ENCODE measurements at regions not wholly inside any gene's neighbourhood (a gene's known extent, or its start where the extent isn't known, plus 50 kb on each side); places are given as distances from the start of the nearest gene placed in this dataset.
A peak's percentile ranks its signal among the peaks of the same experiment; 100 is the strongest.

DNA sequence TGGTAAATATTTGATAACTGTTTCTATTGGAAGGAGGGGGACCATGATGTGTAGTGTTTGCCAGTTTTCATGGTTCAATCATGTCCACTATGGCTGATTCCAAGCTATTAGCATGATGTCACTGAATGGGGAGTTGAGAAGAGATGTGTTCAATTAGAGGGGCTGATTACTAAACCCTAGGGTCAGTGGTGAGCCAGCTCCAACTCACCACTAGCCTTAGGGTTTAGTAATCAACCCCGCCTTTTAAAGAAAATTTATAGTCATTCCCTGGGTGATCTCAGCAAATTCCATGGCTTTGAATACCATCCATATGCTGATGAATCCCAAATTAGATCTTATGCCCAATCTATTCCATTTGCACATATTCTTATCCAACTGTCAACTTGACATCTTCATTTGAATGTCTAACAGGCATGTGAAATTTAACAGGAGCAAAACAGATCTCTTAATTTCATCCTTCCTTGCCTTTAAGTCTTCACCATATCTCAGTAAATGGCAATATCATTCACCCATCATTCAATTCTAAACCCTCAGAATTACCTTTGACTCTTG lies 98.8 kb downstream of the GCNT1 start:
- H3K4me1 Mint-ChIP-seq, result no peaks in the 10 kb centered on the region
- H3K4me3 Mint-ChIP-seq, result no peak overlapping the region
- H3K27me3 Mint-ChIP-seq (ENCODE audit: low read depth), result no peaks in the 10 kb centered on the region
- H3K9me3 Mint-ChIP-seq, result no peaks in the 10 kb centered on the region
- no peak overlapping the region for H3K27ac Mint-ChIP-seq
- TF ChIP-seq, protein P1, sequence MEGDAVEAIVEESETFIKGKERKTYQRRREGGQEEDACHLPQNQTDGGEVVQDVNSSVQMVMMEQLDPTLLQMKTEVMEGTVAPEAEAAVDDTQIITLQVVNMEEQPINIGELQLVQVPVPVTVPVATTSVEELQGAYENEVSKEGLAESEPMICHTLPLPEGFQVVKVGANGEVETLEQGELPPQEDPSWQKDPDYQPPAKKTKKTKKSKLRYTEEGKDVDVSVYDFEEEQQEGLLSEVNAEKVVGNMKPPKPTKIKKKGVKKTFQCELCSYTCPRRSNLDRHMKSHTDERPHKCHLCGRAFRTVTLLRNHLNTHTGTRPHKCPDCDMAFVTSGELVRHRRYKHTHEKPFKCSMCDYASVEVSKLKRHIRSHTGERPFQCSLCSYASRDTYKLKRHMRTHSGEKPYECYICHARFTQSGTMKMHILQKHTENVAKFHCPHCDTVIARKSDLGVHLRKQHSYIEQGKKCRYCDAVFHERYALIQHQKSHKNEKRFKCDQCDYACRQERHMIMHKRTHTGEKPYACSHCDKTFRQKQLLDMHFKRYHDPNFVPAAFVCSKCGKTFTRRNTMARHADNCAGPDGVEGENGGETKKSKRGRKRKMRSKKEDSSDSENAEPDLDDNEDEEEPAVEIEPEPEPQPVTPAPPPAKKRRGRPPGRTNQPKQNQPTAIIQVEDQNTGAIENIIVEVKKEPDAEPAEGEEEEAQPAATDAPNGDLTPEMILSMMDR (IDR thresholded peaks at IDR 0.05; ENCODE audit: unreplicated experiment in 3 of 3), result no peak
- H3K36me3 Mint-ChIP-seq (ENCODE audit: low read depth), result no peaks in the 10 kb centered on the region

DNA sequence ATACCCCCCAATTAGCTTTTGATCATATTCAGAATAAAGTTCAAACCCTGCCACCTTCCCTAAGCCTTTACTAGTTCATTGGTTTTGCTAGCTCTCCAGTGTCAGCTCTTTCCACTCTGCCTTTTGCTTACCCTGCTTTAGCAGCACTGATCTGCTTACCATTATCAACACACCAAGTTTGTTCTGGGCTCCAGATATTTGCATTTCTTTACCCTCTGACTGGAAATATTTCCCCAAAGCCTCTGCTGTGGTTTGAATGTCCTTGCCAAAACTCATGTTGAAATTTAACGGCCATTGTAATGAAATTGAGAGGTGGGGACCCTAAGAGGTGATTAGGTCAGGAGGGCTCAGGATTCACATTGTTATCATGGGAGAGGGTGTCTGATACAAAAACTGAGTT lies 99.5 kb downstream of the GCNT1 start:
- Mint-ChIP-seq H3K4me1 (no peaks in the 10 kb centered on the region), H3K27ac (no peak overlapping the region), H3K9me3 (no peaks in the 10 kb centered on the region), H3K27me3 (ENCODE audit: low read depth) (no peaks in the 10 kb centered on the region), H3K36me3 (ENCODE audit: low read depth) (no peaks in the 10 kb centered on the region), H3K4me3 (no peak overlapping the region)
- TF ChIP-seq, protein P1 (IDR thresholded peaks at IDR 0.05; ENCODE audit: unreplicated experiment in 3 of 3), result no peak

DNA sequence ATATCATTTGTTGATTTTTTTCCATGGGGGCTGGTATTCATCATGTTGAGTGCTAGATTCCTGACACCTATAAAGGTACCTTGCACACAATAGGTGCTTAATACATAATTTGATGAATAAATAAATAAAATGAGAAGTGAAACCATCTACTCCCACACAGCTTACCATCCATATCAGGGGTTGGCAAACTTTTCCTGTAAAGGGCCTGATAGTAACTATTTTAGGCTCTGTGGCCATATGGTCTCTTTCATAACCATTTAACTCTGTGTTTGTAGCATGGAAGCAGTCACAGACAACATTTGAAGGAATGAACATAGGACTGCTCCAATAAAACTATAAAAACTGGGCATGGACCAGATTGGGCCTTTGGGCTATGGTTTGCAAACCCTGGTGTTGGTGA lies 100.3 kb downstream of the GCNT1 start:
- no peak overlapping the region for H3K27ac Mint-ChIP-seq
- H3K27me3 Mint-ChIP-seq (ENCODE audit: low read depth), result no peaks in the 10 kb centered on the region
- TF ChIP-seq, protein P1 (IDR thresholded peaks at IDR 0.05; ENCODE audit: unreplicated experiment in 3 of 3), result no peak
- no peaks in the 10 kb centered on the region for H3K9me3 Mint-ChIP-seq
- no peaks in the 10 kb centered on the region for H3K36me3 Mint-ChIP-seq (ENCODE audit: low read depth)
- H3K4me3 Mint-ChIP-seq, result no peak overlapping the region
- no peaks in the 10 kb centered on the region for H3K4me1 Mint-ChIP-seq

DNA sequence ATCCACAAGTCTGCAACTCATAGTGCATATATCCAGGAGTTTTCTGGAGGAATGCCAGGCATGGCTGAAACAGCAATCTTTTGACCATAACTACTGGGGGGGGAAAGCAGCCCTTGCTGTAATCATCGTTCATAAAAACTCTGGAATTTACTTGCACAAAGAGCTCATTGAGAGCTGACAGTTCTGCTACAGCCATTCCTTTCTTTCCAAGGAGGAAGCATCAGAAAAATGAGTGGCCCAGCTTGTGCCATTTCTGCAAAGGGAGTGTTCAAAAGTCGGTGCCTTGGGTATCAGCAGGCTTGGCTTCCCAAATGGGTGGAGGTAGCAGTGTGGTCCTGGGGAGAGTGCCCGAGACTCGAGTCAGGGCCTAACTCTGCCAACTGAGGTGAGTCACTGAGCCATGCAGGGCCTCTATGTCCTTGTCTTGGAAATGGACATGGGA lies 101.5 kb downstream of the GCNT1 start:
- Mint-ChIP-seq H3K36me3 (ENCODE audit: low read depth) (no peaks in the 10 kb centered on the region), H3K9me3 (no peaks in the 10 kb centered on the region), H3K27me3 (ENCODE audit: low read depth) (no peaks in the 10 kb centered on the region), H3K4me1 (no peaks in the 10 kb centered on the region), H3K4me3 (no peak overlapping the region), H3K27ac (peak overlapping the region in 1 of 3 experiments; percentile 15)
- TF ChIP-seq, protein P1 (IDR thresholded peaks at IDR 0.05; ENCODE audit: unreplicated experiment in 3 of 3), result no peak

DNA sequence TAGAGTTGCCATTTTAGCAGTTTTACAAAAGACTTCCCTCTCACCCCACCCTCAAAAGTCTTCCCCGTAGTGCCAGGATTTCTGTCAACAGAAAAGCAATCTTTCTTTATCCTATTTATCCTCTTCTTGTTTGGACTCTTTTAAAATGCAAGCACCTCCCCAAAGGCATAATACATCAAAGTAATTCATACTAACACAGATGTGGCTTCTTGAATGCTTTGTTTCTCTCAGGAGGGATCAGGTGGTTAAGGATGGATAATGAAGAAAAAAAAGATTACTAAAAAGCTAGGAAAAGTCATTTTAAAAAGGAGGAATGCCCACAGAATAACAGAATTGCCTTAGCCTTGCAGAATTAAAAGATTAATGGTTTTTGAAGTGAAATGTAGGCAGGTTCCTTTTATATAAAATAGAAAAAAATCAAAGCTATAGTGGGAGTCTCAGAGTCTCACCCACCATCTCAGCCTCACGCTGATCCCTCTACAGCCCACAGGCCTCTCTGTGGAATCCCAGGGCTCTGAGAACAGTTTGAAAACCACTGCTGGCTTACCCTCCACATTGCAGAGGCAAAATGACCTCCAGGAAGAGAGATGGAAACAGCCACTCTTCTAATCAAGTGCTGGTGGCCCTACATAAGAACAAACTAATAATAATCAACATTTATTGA lies 102.2 kb downstream of the GCNT1 start:
- TF ChIP-seq, protein P1 (IDR thresholded peaks at IDR 0.05; ENCODE audit: unreplicated experiment in 3 of 3), result no peak
- H3K27me3 Mint-ChIP-seq (ENCODE audit: low read depth), result no peaks in the 10 kb centered on the region
- H3K36me3 Mint-ChIP-seq (ENCODE audit: low read depth), result no peaks in the 10 kb centered on the region
- H3K4me3 Mint-ChIP-seq, result no peak overlapping the region
- H3K4me1 Mint-ChIP-seq, result no peaks in the 10 kb centered on the region
- no peaks in the 10 kb centered on the region for H3K9me3 Mint-ChIP-seq
- H3K27ac Mint-ChIP-seq, result peak overlapping the region in 1 of 3 experiments; percentile 39
